ENCODE measurements at regions not wholly inside any gene's neighbourhood (a gene's known extent, or its start where the extent isn't known, plus 50 kb on each side); places are given as distances from the start of the nearest gene placed in this dataset.
A peak's percentile ranks its signal among the peaks of the same experiment; 100 is the strongest.
"Not testable (repeated sequence)": the region's sequence is repeated elsewhere in the genome, so short reads cannot be mapped to it uniquely, and the experiment has no call there.

DNA sequence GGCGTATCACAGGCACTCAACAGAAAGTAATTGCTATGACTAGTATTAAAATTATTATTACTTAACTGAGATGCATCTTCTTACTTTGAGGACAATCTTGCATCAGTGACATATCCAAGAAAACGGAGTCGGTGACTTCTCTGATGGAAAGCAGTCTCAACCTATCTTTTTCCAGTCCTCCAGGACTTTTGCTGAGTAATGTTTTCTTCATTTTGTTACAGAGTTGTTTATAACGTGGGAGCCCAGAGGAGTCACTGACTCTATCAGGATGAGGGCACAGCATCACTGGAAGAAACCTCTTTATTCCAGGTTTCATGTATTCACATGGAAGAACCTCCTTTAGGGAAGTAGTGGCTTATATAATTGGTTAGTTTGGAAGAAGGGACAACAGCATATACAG lies 51.5 kb upstream of the MELK start:
- no peak for DNase-seq (ENCODE audit: low read depth in 2 of 2)

DNA sequence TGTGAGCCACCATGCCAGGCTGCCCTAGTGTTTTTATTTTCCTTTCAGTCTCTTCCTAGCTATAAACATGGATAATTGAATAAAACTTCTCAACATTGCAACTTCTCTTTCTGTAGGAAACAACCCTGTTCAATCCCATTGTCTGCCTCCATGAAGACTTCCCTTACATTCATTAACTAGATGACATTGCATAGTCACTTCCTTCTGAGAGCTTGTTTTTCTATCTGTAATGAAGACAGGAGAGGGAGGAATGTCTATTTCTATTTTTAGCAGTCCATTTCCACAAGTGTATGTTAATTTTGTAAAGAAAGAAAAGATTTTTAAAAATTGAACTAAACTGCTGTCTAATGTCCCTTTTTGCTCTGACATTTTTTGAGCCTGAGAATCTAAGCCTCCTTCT lies 55.6 kb upstream of the MELK start:
- DNase-seq (ENCODE audit: low read depth in 2 of 2), result no peak

DNA sequence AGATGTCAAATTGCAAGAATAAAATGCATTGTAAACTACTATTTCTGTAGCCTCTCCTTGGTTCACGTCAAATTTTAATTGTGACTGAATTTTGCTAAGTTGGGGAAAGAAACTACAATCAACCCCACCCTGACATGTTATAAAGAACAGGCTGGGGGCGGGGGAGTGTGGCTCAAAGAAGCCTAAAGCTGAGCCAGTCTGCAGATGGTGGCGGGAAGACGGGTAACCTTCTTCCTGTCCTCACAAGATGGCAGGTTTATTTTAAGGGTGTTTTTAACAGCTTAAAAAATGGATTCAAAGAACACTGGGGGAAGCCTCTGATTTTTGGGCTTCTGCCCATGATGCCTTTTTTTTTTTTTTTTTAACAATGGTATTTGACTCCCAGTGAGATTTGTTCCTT lies 68.5 kb upstream of the MELK start:
- no peak for DNase-seq (ENCODE audit: low read depth in 2 of 2)

DNA sequence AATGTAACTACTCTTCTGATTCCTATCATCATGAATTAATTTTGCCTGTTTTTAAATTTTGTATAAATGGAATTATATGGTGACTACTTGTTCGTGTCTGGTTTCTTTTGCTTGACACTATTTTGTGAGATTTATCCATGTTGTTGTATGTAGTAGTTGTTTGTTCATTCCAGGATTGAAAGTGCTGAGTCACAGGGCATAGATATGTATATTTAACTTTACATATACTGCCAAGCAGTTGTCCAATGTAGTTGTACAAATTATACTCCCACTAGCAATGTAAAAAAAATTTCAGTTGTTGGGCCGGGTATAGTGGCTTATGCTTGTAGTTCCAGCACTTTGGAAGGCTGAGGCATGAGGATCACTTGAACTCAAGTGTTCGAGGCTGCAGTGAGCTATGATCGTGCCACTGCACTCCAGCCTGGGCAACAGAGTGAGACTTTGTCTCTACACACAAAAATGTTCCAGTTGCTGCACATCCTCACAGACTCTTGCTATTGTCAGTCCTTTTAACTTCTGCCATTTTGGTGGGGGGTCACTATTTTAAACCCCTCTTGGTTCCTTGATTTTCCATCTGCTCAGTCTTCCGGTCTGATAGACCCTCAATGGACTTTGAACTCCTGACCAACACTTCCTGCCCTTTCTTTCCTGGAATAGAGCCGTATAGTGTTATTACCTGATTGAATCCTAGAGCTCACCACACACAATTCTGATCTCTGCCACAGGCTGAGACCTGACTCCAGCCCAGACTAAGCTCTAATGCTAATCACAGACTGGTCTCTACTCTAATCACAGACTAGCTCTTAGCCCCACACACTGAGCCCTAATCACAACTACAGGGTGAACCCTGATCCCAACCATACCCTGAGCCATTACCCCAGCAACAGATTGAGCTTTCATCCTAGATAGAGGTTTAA lies 69.3 kb upstream of the MELK start:
- DNase-seq (ENCODE audit: low read depth in 2 of 2), result no peak

DNA sequence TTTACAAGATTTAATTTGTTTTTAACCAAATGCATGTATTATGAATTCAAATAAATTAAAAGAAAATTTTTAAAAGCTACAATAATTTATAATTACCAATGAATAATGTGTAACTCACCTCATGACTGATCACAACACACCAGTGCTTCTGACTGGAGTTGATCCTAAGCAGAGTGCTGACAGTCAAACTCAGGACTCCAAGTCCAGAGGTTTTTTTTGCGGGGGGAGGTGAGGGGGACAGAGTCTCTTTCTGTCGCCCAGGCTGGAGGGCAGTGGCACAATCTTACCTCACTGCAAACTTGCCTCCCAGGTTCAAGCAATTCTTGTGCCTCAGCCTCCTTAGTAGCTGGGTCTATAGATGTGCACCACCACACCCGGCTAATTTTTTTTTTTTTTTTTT lies 71.0 kb upstream of the MELK start:
- no peak for DNase-seq (ENCODE audit: low read depth in 2 of 2)

DNA sequence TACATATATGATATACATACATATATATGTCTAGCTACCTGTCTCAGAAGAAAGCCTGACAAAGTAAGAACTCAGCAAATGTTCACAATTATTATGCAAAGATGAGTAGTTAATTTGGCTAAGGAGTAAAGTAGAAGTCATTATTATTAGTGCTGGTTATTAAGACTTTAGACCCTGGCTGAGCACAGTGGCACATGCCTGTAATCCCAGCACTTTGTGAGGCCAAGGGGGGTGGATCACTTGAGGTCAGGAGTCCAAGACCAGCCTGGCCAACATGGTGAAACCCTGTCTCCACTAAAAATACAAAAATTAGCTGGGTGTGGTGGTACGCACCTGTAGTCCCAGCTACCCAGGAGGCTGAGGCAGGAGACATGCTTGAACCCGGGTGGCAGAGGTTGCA lies 71.8 kb upstream of the MELK start:
- not testable (repeated sequence) for DNase-seq (ENCODE audit: low read depth in 2 of 2)

DNA sequence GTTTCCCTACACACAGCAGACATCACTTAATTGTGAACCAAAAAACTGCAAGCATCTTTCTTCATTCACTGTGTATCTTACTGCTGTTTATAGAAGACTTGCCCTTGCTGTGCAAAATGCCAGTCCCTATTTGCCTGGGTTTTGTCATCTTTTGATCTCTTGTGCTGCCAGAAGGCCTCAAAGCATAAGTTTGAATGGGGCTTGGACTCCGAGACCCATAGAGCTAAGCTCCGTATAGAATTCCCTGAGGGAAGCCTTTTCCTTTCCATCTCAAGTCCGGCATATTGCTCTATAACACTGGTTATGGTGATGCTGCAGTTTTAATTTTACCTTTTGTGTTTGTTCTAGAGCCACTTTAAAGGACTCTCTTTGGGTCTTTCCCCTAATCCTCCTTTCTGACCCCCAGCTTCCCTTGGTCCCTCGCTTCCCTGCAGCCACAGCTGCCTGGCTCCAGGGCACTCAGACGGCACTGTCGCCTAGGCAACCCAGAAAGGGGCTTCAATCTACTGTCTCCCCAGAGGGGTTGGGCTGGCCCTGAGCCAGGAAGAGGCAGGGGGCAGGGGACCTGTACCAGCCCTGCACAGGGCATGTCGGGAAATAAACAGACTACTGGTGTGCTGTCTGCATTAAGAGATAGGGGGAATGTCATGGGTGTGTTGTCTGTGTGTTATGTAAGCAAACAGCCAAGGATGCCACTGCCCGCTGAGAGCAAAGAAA lies 73.4 kb upstream of the MELK start:
- DNase-seq (ENCODE audit: low read depth in 2 of 2), result no peak

DNA sequence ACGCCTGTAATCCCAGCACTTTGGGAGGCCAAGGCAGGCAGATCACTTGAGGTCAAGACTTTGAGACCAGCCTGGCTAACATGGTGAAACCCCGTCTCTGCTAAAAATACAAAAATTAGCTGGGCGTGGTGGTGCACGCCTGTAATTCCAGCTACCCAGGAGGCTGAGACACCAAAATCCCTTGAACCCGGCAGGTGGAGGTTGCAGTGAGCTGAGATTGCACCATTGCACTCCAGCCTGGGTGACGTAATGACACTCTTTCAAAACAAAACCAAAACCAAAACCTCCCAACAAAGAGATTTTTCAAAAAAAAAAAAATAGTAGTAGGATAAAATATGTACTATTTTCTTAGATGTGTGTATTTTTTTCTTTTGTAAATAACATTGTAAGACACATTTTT lies 79.1 kb upstream of the MELK start:
- not testable (repeated sequence) for DNase-seq (ENCODE audit: low read depth in 2 of 2)

DNA sequence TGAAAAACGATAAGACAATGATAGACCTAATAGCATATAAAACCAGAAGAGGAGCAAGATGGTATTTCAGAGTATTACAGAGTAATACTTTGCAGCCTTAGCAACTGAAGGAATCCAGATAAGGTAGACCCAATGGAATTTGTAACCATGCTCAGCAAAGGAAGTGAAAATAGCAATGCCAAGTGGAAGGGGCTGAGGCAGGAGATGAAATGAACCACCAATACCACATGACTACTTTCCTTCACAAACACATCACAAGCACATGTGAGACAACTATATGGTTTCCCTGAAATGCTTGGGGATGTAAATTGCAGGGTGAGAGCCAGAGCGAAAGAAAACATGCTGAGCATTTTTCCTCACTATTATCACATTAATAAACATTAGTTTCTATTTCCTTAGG lies 79.8 kb upstream of the MELK start:
- no peak for DNase-seq (ENCODE audit: low read depth in 2 of 2)

DNA sequence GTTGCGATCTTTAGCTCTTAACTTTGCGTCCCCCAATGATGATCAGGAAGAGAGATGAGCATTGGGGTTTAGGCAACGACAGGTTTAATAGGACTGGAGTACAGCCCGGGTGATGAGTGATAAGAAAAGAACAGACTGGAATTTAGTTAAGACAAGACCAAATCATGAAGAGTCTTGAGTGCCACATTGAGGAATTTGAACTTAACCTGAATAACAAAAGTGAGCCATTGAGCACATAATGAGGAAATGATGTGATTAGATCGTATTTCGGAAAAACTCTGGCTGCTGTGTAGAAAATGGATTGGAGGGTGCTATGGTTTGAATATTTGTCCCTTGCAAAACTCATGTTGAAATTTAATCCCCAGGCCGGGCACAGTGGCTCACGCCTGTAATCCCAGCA lies 83.2 kb upstream of the MELK start:
- DNase-seq (ENCODE audit: low read depth in 2 of 2), result no peak

DNA sequence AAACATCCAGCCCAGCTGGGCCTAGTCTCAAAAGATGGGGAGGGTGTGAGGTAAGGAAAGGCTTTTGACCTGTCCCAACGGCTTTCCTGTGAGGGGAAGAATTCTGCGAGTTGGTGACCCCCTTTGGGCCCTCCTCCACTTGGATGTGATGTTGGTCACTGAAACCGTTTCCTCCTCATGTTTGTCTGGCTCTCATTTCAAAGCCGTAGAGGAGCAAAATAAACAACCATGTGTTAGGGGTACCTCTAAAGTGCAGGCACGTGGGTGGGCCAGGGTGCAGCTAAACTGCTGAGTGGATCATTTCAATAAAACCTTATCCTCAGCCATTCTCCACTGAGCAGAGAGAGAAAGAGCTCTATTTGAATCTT lies 84.3 kb upstream of the MELK start:
- no peak for DNase-seq (ENCODE audit: low read depth in 2 of 2)

DNA sequence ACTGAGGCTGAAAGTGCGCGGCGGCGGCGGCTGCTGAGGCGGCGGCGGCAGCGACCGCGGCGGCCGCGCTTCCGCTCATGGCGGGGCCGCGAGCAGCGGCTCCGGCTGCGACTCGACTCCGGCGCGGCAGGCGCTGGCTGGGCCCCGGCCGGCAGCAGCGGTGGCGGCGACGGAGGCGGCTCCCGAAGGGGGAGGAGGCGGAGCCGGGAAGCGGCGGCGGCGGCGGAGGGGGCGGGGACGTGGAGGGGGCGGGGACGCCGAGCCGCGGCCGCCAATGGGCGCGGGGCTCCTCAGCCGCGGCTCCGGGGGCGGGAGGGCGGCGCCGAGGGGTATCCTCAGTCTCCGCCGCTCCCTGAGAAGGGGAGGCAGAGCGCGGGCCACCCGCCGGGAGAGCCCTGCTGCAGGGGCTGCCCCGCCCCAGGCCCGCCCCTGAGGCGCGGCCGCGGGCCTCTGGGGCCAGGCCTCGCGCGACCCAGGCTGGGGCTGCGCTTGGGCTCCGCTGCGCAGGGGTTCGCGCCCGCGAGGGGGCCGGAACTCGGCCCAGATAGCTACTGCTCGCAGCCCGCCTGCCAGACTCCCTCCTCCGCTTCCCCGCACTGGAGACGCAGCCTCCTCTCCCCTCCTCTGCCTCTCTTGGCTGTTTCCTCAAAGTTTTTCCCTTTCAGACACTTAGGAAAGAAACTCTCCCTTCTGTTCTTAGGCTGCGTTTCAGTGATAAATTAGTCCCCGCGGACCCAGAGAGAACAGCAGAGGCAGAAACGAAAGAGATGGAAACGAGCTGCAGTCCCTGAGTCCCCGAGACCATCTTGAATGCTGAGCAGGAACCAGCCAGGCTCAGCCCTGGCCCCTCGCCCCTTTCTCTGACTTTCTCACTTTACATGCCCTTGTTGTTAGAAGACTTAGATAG lies 85.0 kb upstream of the MELK start:
- peak; percentile 74 to 76 for DNase-seq (ENCODE audit: low read depth in 2 of 2)

DNA sequence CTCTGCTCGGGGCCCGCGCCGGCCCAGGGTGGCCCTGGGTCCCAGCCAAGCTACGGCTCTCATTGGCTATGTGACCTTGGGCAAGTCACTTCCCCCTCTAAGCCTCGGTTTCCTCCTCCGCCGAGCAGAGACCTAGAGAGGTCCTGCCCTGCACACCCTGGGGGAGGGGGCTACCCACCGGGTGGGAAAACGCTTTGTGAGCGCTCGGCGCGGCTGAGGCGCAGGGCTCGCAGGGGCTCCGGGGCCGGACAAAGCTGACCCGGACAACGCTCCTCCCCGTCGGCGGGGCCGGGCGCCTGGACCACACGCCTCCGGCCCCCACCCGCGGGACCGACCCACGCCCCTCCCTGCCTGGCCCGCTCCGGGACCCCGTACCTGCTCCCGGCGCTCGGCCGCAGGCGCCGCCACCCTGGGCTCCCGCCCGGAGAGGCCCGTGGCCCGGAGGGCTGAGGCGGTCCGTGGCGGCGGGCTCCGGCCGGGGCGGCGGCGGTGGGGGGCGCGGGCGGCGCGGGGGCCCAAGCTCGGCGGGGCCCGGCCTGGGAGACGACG lies 85.7 kb upstream of the MELK start:
- DNase-seq (ENCODE audit: low read depth in 2 of 2), result no peak

DNA sequence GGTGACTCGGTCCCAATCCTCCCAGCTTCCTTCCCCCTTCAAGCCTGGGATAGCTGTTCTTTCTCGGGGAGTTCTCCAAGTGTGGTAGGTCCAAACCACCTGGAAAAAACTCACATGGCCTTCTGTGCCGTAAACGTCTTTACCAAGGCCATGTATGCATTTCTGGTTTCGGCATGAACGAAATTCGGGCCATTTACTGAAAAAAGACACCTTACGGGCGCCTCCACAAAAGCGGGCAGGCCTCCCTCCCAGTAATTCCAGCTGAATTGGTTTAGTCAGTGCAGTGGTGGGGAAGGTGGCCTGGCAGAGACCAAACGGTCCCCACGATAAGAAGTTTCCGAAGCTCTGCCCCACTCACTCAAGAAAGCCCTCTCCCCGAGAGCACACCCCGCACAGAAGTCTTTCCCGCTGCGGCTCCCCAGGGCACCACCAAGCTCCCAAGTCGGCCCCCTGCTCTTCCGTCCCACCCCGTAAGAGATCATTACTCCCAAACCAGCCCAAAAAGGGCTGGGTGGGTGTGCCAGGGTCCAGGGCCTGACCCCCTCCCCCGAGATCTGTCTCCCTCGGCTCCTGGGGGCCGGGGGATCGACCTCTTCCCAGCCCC lies 86.3 kb upstream of the MELK start:
- no peak for DNase-seq (ENCODE audit: low read depth in 2 of 2)

DNA sequence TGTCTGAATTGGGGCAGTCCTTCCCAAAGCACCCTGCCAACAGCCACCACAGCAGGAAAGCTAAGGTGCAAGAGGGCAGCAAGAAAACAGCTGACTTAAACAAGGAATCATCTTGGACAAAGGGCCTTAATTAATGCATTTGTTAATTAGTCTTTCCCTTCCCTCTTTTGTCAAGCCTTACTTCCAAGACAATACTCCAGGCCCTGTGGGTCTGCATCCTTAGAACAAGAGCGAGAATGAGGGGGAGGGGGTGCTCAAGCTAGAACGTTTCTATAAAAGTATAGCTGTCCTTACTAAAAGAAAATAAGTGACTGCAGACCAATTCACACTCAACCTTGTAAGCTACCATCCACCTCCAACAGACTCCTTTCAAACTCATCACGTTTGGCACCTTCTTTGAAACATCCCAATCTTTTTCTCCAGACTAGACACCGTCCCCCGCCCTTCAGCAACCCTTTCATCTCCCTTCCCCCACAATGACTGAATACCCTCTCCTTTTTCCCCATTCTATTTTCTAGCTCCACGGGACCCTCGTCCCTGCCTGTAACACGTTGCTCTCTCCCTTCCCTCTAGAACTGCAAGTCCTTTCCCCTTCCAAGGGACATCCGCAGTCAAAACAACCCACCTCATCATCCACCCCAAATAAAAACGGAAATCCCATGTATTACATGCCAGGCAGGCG lies 85.7 kb upstream of the RNF38 start:
- DNase-seq (ENCODE audit: low read depth in 2 of 2), result no peak

DNA sequence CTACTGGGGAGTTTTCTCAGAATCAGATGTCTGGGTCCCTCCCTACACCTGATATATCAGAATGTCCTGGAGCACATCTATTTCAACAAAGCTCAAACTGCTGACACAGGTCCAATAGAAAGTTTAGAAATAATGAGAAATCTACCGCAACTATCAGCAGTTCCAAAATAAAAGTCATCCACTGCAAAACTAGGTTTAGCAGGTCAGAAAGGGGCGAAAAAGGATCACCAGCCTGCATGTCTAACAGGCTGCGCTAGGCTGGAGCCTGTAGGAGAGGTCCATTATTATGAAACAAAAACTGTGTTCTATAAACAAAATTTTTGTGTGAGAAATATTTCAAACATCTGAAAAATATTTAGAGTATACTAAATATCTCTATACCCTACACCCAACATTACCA lies 84.1 kb upstream of the RNF38 start:
- DNase-seq (ENCODE audit: low read depth in 2 of 2), result no peak

DNA sequence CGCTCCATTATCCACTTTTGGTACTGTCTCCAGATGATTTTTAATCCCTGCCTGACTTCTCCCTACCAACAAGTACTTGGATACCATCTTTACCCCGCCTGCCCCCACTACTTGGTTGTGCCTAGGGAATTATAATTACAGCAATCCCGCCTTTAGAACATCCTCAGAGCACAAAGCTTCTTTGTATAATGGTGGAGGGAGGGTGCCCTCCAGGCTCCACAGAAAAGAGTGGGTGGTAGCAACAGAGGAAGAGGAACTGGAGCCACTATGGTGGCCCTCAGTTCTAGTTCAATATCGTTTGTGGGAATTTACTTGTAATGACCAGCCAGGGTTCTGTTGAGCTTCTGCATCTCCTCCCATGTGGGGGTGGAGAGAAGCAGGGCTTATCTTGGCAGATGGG lies 79.0 kb upstream of the RNF38 start:
- no peak for DNase-seq (ENCODE audit: low read depth in 2 of 2)

DNA sequence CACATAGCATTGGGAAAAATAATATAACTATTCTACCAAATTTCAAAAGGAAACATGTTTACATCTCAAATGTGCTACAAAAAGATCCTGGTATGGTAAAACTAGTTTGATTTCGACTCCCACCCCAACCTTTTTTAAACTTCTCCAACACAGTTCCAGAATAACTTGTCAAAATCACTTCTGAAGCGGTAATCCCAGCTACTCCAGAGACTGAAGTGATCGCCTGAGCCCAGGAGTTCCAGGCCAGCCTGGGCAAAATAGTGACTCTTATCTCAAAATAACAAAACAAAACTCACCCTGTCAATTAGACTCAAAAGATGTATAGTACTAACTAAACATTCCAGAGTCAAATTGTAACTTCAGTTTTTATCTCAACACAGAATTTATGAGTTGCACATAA lies 71.3 kb upstream of the RNF38 start:
- DNase-seq (ENCODE audit: low read depth in 2 of 2), result no peak

DNA sequence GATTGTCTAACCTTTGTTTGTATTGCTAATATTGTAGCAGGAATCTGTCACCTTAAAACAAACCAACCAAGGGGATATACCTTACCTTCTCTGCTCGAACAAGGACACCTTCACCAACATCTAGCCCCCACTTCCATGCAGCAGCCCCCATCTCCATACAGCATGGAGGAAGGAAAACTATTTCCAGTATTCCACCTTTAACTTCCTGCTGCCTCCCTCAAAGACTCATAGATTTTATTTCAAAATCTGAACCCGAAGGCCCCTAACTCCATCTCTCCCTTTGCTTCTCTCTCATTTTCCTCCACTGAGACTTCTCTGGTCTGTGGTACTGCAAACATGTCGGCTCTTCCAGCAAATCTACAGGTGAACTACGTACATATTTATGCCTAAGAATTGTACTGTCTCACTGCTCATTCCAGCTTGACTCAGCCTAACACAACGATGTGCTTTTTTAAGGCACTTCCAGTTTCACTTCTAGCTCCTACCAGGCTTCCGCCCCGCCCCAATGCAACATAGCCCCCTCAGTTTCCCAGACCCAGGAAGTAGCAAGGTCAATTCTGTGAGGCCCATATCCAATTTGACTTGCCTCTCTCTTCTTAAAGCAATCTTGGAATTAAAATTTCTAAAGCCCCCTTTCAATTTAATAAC lies 70.7 kb upstream of the RNF38 start:
- no peak for DNase-seq (ENCODE audit: low read depth in 2 of 2)

DNA sequence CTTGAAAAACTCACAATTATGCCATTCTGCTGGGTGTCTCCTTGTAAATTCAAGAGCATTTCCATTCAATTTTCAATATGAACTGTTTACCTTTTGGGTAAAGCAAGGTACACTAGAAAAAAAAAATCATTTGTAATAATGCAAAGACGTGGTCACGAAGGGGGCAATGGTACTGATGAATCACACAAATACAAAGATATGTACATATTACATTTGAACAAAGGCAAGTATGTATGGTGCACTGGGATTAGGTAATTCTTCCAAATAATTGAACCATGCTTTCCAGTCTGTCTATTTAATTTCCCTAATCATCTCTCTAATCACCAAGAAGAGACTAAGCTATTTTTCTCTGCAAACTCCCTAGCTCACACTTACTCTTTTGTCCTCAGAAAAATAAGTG lies 63.4 kb upstream of the RNF38 start:
- DNase-seq (ENCODE audit: low read depth in 2 of 2), result no peak

DNA sequence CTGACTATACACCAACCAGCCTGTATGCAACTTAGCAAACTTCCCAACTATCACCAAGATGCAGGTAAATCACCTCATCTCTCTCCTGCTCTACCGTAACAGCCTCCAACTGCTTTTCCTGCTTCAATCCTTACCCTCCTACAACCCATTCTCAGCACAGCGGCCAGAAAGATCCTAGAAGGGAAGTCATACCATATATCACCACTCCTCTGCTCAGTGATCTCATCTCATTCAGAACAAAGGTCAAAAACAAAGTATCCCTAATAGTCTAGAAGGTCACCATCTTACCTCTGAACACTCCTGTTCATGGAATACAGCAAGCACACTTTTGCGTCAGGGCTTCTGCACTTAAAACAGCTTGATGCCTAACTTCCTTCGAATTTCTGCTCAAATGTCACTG lies 62.2 kb upstream of the RNF38 start:
- DNase-seq (ENCODE audit: low read depth in 2 of 2), result no peak
